ENCODE measurements at regions not wholly inside any gene's neighbourhood (a gene's known extent, or its start where the extent isn't known, plus 50 kb on each side); places are given as distances from the start of the nearest gene placed in this dataset.
"Not testable (repeated sequence)": the region's sequence is repeated elsewhere in the genome, so short reads cannot be mapped to it uniquely, and the experiment has no call there.

DNA sequence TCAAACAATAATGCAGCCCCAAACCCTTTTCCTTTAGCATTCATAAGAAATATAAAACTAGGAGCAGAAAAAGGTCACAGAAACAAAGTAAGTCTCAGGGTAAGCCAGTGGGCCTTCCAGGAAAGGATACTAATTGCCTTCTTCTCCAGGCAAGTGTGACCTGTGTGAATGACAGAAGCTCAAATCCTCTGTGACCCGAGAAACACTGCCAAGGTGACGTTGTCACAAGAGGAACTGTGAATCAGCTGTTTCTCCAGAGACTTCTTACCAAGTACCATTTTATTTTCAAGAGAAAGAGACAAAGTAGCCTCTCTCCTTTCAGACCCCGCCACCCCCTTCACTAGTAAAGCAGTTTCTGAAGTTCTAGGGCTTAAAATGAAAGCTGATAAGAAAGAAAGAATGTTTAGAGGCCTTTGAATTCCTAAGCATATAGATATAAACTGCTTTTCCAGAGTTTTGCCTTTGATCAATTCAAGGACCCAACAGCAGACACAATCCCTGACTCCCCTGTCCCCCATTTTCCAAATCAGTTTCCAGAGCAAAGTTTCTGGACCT lies 155.6 kb downstream of the NUF2 start:
- DNase-seq (ENCODE audit: low spot score): no peak
- ChIA-PET POLR2A (ENCODE audit: low non-redundant PET) (interaction anchor here (0.6 kb wide), 1 partner anchor 677 kb away, joined by 4 read pairs; no protein-coding TSS in a partner anchor), CTCF (no interaction called here)
- Histone ChIP-seq H3K27ac (ENCODE audit: low read depth, low read length, poor library complexity, severe bottlenecking) (no peak overlapping the region), H3K4me1 (ENCODE audit: insufficient read depth, low read length, poor library complexity, severe bottlenecking) (no peaks in the 10 kb centered on the region), H3K36me3 (ENCODE audit: insufficient read depth, low read length, poor library complexity, severe bottlenecking) (no peaks in the 10 kb centered on the region), H3K4me3 (ENCODE audit: low read depth, low read length, poor library complexity, severe bottlenecking) (no peak overlapping the region), H3K9me3 (ENCODE audit: low read depth, low read length, poor library complexity, severe bottlenecking) (peaks cover 4% of the 10 kb centered on the region), H3K27me3 (replicated peaks; ENCODE audit: insufficient read depth, low read depth, low read length, poor library complexity) (no peaks in the 10 kb centered on the region)
- no TSS peak for BruUV-seq (replicated peaks)
- intact Hi-C loops (cut with micrococcal nuclease; ENCODE audit: unreplicated experiment): no loop called here
- TF ChIP-seq, protein P1, sequence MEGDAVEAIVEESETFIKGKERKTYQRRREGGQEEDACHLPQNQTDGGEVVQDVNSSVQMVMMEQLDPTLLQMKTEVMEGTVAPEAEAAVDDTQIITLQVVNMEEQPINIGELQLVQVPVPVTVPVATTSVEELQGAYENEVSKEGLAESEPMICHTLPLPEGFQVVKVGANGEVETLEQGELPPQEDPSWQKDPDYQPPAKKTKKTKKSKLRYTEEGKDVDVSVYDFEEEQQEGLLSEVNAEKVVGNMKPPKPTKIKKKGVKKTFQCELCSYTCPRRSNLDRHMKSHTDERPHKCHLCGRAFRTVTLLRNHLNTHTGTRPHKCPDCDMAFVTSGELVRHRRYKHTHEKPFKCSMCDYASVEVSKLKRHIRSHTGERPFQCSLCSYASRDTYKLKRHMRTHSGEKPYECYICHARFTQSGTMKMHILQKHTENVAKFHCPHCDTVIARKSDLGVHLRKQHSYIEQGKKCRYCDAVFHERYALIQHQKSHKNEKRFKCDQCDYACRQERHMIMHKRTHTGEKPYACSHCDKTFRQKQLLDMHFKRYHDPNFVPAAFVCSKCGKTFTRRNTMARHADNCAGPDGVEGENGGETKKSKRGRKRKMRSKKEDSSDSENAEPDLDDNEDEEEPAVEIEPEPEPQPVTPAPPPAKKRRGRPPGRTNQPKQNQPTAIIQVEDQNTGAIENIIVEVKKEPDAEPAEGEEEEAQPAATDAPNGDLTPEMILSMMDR (conservative IDR thresholded peaks at IDR 0.05; ENCODE audit: low read depth, low read length): no peak
- no peak for TF ChIP-seq EZH2 (IDR thresholded peaks at IDR 0.05; ENCODE audit: borderline replicate concordance, low read depth, low read length, poor library complexity, severe bottlenecking)

DNA sequence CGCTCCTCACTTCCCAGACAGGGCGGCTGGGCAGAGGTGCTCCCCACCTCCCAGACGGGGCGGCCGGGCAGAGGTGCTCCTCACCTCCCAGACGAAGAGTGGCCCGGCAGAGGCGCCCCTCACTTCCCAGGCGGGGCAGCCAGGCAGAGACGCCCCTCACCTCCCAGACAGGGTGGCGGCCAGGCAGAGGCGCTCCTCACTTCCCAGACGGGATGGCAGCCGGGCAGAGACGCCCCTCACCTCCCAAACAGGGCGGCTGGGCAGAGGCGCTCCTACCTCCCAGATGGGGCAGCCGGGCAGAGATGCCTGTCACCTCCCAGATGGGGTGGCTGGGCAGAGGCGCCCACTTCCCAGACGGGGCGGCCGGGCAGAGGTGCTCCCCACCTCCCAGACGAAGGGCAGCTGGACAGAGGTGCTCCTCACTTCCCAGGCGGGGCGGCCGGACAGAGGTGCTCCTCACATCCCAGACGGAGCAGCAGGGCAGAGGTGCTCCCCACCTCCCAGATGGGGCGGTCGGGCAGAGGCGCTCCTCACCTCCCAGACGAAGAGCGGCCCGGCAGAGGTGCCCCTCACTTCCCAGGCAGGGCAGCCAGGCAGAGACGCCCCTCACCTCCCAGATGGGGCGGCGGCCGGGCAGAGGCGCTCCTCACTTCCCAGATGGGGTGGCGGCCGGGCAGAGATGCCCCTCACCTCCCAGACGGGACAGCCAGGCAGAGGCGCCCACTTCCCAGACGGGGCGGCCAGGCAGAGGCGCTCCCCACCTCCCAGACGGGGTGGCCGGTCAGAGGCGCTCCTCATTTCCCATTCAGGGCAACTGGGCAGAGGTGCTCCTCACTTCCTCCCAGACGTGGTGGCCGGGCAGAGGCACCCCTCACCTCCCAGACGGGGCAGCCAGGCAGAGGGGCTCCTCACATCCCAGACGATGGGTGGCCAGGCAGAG lies 176.9 kb downstream of the NUF2 start:
- intact Hi-C loops (cut with micrococcal nuclease; ENCODE audit: unreplicated experiment); H3K27me3 ChIP-seq (replicated peaks; ENCODE audit: insufficient read depth, low read depth, low read length, poor library complexity); H3K9me3 ChIP-seq (ENCODE audit: low read depth, low read length, poor library complexity, severe bottlenecking); H3K27ac ChIP-seq (ENCODE audit: low read depth, low read length, poor library complexity, severe bottlenecking); H3K36me3 ChIP-seq (ENCODE audit: insufficient read depth, low read length, poor library complexity, severe bottlenecking); BruUV-seq (replicated peaks); H3K4me1 ChIP-seq (ENCODE audit: insufficient read depth, low read length, poor library complexity, severe bottlenecking); CTCF ChIA-PET; DNase-seq (ENCODE audit: low spot score); POLR2A ChIA-PET (ENCODE audit: low non-redundant PET); H3K4me3 ChIP-seq (ENCODE audit: low read depth, low read length, poor library complexity, severe bottlenecking): not testable (repeated sequence)

DNA sequence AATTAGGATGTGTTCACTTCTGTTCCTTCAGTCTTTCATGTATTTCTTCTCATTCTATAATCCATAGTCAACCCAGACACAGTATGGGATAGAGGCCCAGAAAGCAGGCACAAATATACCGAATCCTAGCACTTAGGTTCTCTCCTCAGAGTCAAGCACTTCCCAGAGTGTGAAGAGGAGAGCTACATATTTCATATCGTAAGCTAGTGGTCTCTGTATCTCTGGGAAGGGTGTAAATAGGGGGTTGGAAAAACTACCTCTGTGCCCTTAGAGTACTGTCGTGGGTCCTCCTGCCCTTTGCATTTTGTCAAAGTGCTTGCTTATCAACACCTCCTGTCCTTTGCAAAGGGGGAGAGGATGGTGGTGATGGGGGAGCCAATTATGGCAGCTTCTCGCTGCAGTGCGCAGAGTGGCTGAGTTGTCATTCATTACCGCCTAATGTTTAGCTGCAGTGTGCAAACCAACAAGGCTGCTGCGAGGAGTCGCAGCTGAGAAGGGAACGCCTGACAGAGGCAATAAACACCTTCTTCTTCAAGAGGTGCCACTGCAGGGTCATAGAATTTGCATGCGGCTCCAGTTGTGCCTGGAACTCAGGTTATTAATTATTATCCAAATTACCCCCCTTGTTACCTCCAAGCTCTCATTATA lies 182.7 kb downstream of the NUF2 start:
- CTCF ChIA-PET: no interaction called here
- peaks cover 14% of the 10 kb centered on the region for H3K4me1 ChIP-seq (ENCODE audit: insufficient read depth, low read length, poor library complexity, severe bottlenecking)
- H3K4me3 ChIP-seq (ENCODE audit: low read depth, low read length, poor library complexity, severe bottlenecking): no peak overlapping the region
- DNase-seq (ENCODE audit: low spot score): no peak
- no peaks in the 10 kb centered on the region for H3K27me3 ChIP-seq (replicated peaks; ENCODE audit: insufficient read depth, low read depth, low read length, poor library complexity)
- no peak overlapping the region for H3K27ac ChIP-seq (ENCODE audit: low read depth, low read length, poor library complexity, severe bottlenecking)
- TF ChIP-seq, protein P1 (conservative IDR thresholded peaks at IDR 0.05; ENCODE audit: low read depth, low read length): no peak
- TF ChIP-seq EZH2 (IDR thresholded peaks at IDR 0.05; ENCODE audit: borderline replicate concordance, low read depth, low read length, poor library complexity, severe bottlenecking): no peak
- POLR2A ChIA-PET (ENCODE audit: low non-redundant PET): no interaction called here
- BruUV-seq (replicated peaks): no TSS peak
- no peaks in the 10 kb centered on the region for H3K36me3 ChIP-seq (ENCODE audit: insufficient read depth, low read length, poor library complexity, severe bottlenecking)
- no peaks in the 10 kb centered on the region for H3K9me3 ChIP-seq (ENCODE audit: low read depth, low read length, poor library complexity, severe bottlenecking)
- intact Hi-C loops (cut with micrococcal nuclease; ENCODE audit: unreplicated experiment): no loop called here
